HG03469 (cell line): ENCODE measurements at regions not wholly inside any gene's neighbourhood (a gene's known extent, or its start where the extent isn't known, plus 50 kb on each side); places are given as distances from the start of the nearest gene placed in this dataset.

Source experiments
- ATAC-seq: cut with Tn5 transposase; IDR thresholded peaks from one replicate; pipeline ENCODE4 v1.9.1; 2021; ENCODE audit warnings: mild to moderate bottlenecking, moderate library complexity, moderate number of reproducible peaks; ENCODE audit not compliant: unreplicated experiment

DNA sequence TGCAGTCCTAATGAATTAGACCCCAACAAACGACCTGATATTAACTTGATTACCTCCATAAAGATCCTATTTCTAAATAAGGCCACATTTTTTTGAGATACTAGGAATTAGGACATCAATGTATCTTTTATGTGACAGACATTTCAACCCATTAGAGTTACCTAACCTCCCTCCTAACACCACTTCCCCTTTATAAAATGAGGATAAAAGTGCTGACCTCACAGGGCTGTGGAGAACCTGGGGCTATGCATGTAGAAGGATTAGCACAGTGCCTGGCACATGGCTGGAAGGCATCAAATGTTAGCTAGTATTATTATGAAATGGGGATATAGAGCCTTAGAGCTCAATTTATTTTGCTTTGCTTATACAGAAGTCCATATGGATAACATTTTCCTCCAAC is 53.5 kb upstream of the LRRN1 start:
- ATAC-seq = no peak

DNA sequence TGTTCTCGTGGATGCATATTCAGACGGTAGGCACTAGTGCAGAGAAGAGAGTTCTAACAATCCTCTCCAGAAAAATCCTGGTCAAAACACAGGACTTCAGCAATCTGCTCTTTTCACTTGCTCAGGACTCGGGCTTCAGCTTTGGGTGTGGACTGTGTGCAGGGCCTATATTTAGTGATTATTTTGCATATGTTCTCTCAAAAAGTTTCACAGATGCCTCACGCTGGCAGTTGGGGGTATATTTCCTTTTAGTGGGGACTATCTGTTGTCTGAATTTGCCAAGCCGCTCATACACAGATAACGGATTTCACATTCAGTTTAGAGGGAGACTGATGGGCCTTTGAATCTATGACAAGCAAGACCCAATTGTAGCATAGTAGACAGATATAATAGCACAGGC is 54.4 kb upstream of the LRRN1 start:
- no peak for ATAC-seq

DNA sequence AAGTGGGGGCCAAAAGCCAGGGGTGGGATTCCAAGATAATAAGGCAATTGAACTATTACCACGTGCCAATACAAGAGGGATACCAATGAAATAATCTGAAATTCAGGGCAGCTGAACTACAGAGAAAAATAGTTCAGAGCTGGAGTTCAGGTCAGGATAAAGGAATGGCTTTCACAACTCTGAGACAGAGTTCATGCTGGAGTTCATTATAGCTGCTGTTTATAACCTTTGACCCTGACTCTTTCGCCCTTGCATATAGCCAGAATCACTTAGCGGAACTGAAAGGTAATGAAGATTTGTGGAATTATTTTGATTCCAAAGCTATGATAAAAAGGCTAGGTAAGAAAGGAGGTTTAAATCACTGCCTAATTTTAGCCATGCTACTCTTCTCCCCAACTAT is 55.5 kb upstream of the LRRN1 start:
- ATAC-seq = no peak

DNA sequence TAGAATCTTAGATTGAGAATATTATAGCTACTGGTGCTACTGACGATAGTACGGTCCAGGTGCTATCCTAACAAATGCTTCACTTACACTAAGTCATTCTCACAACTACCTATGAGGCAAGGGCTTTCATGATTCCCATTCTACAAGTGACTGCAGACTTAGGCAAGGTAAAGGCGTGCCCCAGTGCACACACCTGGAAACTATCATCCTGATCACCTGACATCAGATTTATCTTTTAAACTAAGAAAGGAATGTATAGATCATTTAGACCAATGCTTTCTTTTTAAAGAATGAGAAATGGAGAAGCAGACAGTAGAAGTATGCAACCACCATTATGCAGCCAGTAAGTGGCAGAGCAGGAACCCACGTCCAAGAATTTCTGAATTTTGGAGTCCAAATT is 59.2 kb upstream of the LRRN1 start:
- no peak for ATAC-seq

DNA sequence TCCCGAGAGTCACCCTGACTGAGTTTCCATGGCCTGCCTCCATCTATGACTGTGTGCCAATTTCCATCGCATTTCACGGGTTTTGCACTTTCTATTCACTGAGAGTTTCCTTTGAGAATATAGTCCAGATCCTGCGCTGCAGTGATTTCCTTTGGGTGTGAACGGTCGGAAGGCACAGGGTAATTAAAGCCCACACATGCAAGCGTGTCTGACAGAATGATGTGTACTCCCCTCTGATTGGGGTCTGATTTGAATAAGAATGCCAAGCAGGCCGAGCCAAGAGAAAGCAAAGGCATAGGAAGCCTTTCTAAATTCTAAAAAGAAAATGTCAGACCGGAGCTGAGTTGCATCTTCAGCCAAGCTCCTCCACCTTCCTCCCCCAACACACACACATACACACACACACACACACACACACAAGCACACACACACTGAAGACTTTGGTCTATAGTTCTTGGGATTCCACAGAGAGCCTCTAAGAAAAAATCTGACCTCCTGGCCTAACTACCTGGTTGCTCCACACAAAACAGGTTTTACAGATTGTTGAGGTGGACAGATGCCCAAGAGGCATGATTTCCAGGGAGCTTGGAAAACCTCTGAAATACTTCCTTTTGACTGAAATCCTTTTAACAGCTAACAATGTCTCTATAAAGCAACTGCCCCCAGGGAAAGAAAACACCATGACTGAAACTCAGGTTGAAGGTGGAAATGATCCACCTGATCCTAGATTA is 59.7 kb upstream of the LRRN1 start:
- no peak for ATAC-seq

DNA sequence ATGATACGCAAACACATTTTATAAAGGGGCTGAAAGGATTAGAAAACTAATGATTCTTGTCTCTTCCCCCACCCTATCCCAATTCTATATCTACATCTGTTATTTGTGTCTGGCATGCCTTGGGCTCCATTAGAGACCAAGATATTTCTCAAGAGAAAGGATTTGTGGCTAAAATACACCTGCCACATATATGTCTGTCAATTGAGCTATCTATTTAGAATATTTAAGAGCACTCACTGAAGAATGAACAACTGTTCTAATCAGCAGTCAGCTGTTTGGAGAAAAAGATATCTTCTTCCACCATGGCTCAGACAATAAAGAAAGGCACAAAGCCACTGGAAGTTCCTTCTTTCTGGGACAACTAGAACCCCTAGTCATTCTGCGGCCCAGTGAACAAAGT is 61.7 kb upstream of the LRRN1 start:
- no peak for ATAC-seq

DNA sequence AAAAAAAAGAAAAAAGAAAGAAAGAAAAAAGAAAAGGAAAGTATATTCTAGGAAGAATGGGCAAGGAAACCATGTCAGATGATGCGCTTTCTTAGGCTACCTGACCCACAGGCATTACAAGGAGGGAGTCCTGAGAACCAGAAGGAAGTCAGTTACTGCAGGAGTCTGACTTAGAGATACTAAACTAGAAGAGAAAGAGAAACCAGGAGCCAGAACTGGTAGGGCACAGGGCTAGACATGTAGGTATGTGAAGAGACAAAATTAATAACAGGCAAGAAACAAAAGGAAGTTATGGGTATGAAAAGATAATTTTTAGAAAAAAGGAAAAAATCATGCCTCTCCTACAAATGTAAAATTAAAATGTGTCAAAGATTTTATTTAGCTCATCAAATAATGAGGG is 63.3 kb upstream of the LRRN1 start:
- ATAC-seq = no peak

DNA sequence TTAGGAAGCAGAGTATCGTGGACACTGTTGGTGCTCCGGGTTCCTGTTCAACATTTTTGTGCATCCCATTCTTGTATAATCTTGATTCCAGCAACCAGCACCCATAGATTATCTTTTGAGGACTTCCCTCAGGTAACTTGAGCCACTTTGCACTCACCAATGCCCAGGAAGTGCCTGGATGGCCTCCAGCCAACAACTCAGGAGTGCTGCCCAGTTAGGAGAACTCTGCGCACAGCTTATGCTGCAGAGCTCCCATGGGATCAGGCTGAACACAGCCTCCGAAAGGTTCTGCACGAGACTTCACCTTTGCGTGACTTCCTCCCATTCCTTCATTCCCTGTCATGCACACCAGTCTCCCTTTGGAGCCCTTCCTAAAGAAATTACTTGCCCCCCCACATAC is 64.3 kb upstream of the LRRN1 start:
- ATAC-seq = no peak

DNA sequence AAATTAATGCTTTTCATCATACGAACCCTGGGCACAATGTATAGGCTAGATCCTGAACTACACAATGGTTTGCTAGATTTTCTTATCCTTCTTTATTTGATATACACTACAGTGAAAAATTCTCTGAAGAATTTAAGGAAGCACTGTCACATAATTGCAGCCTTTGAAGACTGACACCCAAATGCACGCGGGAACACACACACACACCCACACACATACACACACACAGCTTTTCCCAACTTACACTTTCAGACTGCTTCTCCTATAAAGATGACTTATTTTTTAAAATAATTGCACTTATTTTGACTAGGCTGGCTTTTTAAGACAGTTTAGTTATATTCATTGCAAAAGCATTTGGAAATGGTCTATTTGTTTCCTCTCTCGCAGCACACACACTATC is 70.0 kb upstream of the LRRN1 start:
- ATAC-seq = no peak

DNA sequence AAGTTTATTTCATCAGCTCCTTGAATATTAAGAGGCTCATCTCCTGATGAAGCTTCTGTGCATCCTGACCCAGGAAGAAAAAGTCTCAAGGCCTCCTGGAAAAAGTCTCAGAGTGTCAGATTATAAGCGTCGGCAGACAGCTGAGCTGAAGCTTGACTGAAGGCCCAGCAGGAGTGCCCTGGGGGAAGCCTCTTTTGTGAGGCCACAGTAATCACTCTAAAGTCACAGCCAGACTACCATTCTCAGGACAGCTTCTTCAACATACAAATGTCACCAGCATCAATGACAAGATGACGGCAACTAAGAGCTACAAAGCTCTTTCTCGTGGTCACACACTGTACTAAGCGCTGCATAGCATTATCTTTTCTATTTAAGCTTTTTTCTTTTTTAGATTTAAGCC is 72.7 kb upstream of the LRRN1 start:
- no peak for ATAC-seq

DNA sequence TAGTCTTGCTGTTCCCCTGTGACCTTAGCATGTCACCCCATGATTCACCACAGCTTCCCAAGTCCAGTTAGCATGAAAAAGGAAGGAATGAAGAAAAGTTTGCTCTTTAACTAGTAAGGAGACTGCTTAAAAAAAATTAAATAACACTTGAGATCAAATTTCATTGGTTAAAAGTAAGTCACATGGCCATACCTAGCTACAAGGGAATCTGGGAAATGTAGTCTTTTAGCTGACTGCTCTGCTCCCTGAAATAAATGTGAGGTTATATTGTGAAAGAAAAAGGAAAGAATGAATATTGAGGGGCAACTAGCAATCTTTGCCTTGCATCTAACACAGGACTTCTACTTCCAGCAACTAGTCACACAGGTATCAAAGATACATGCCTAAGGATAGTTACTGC is 84.7 kb upstream of the LRRN1 start:
- ATAC-seq = no peak

DNA sequence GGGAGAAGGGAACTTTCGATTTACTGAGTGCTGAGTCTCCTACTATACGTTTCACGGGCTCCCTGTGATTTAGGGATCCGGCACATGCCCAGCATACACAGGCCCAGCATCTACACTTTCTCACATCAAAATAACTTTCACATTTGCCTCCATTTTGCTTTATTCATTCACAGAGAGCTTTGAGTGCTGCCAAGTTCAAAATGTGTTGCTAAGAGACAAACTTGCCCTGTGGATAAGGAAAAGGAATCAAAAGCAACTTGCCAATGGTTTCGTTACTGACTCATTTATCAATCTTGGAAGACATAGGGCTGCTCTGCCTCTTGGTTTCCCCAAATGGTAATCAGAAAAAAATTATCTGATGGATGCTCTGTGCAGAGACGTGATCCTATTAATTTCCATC is 86.3 kb upstream of the LRRN1 start:
- no peak for ATAC-seq

DNA sequence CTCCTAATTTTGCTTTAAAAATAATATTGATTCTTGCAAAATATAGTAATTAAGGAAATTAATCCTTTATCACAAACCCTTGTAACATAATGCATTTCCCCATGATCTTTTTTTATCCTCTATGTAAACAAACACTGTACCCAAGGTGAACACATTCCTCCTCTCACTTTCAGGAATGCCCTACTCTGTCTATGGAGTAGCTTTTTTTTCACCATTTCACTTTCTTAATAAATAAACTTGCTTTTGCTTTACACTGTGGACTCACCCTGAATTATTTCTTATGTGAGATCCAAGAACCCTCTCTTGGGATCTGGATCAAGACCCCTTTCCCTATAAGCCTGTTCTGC is 90.5 kb upstream of the LRRN1 start:
- no peak for ATAC-seq

DNA sequence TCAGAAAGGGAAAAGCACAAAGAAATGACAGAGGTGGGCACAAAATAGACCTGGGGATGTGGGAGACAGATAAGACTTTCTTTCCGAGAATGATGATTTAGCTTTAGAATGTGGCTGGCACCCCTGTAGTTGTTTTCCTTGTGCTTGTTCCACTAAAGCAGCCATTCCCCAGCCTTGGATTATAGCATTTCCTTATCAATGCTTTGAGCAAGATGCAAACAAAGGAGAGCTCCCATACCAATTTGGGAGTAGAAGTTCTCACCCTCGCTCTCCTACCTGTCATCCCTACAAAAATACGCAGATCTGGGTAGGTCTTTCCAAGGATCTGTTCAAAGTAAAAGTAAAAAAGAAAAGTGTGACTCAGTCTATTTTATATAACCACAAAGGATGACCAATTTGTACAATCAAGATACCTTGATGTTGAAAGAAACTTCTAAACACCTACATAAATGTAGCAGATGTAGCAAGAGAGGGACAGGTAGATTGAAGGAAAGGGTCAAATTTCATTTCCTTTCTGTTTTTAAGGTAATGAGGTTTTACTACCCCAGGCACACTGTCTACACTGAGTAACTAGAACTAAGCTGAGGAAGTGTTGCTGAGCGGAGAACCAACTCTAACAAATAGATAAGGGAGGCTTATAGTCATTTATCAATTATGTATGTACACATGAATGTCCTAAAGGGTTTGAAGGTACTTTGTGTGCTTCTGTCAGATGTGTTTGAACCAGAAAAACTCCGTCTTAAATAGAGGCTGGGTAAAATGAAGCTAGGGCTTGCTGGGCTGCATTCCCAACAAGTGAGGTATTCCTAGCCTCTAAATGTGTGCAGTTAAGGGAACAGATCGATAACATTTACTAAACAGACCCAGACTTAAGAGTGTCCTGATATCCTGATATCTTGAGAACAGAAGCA is 91.1 kb upstream of the LRRN1 start:
- no peak for ATAC-seq

DNA sequence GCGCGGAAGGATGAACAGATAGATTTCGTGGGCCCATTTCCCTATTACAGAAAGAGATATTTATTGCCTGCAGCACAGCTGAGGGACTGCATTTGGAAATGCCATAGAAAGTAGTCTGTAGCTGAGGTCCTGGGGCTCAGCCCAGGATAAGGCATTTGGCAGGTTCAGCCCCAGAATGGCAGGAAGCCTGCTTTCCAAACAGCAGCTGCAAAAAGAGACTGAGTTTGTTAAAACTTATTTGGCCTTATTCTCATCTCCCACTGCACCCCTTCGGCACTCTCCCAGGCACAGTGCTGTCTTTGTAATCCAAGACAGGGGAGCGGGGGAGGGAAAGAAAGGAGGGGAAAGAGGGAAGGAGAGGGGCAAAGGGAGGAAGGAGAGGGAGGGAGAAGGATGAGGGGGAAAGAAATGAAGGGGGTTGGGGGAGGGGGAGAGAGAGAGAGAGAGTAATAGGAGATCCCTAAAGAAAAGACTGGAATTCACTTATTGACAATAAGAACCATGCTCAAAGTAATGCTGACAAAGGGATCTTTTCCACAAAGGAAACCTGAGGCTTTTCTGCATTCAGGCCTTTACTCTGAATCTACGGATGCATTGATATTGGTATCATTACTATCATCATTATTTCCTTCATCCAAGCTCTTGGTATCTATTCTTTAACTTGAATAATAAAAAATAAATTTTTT is 94.0 kb upstream of the LRRN1 start:
- no peak for ATAC-seq

DNA sequence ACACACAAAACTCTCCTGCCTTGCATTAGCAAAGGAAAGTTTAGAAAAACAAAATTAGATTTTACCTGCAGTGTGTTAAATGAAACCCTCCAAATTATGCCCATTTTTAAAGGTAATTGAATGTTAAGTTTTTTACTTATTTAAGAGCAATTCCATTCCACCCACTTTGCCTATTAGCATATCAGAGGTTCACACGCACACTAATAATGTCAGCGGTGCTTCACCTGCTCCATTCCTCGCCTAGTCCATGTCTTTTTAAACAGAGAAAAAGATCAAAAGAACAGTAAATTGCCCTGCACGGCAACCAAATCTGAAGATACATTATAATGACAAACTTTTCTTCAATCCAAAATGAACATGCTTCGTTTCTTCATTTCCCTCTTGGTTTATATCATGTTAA is 97.3 kb upstream of the LRRN1 start:
- ATAC-seq = no peak

DNA sequence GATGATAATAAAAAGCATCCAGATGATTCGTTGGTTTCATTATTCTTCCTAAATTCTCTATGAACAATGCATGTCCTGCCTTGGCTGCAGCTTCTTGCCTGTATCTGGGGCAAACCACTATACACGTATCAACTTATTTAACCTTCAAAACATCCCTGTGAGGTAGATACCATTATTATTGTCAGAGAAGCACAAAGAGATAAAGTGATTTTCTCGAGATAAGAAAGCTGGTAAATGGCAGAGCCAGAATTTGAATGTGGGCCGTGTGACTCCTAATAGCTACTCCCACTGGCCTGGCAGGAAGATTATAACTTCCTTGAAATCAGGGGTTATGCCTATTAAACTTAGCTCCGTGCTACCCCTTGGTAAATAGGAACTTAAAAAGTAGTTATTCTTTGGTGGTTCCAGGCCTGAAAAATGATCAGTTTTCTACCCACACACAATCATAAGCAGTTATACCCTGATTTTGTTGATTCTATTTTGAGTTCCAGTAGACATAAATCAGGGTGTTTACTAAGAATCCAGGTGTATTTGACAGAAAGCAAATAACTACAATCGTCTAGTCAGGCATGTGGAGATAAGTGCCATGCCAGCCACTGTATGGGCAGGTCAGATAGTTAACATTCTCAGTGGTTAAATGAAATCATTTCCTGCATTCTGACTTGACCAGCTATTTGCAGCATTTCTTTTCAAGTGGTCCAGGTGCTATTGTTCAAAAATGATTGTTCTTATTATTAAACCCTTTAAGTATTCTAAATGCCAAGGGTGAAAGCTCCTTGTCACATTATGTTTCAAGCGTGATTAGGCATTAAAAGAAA is 99.2 kb upstream of the LRRN1 start:
- no peak for ATAC-seq

DNA sequence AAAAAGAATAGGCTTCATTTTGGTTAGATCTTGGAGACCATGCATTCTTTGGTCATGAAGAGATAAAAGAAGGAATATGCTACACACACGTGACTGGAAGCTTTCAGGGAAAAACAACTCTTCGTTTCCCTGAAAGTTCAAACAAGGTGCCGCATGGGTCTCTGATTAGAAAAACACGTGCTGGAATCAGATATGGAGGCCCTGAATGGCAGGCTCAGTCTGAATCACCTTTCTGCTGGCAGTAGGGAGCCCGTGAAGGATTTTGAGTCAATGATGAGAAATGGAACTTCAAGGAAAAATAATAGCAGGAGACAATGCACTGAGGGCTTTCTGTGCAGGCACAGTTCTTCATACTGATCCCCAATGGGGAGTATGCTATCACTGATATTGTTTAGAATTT is 99.8 kb upstream of the LRRN1 start:
- ATAC-seq = no peak

DNA sequence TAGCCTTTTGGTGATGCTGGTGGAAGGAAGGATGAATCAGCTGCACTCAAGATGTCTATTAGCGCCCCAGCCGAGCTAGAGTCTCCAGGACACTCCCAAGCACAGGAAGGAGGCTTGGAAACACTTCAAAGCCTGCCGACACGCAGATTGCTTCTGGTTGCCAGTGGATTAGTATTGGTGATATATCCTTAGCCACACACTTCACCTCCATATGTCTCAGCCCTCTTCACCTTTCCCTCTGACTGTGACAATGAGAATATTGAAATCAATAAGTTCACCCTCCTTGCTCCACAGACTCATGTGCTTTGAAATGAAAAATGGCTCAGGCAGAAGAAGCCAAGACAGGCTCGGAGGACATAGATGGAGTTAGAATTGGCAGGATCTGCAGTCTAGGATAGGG is 102.9 kb upstream of the LRRN1 start:
- no peak for ATAC-seq

DNA sequence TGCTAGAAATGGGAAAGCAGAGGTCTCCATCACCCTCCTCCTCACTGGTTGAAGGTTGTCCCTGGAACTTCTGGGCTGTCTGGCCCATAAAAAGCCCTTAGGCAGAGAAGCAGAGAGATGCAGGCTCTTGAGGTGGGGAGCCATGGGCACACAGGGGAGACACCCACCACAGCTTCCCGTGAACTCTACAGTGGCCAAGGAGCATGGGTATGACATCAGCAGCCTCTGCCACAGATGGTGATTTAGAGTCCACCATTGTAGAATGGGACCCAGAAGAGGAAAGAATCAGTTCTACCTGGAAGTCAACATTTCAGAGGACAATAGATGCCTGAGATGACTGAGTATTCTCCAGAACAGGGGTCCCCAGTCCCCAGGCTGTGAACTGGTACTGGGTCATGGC is 105.6 kb upstream of the LRRN1 start:
- no peak for ATAC-seq
